Left lobe of liver (tissue), 2 donors: ENCODE measurements at regions not wholly inside any gene's neighbourhood (a gene's known extent, or its start where the extent isn't known, plus 50 kb on each side); places are given as distances from the start of the nearest gene placed in this dataset.
A peak's percentile ranks its signal among the peaks of the same experiment; 100 is the strongest.

Source experiments
- ATAC-seq: fragments of 200-7000 bp; cut with Tn5 transposase; one replicate; pipeline ENCODE4 v1.9.1; 2020; ENCODE audit warnings: mild to moderate bottlenecking, moderate library complexity
- DNase-seq: peaks from one replicate; pipeline ENCODE4 v3.0.0-alpha.2; 2020; ENCODE audit warnings: low spot score
- donor health status: DM: no; HTN: no; CAD: no; lungs with moderate emphysema.
- donor health status: DM: no; HTN: yes; CAD: no.

DNA sequence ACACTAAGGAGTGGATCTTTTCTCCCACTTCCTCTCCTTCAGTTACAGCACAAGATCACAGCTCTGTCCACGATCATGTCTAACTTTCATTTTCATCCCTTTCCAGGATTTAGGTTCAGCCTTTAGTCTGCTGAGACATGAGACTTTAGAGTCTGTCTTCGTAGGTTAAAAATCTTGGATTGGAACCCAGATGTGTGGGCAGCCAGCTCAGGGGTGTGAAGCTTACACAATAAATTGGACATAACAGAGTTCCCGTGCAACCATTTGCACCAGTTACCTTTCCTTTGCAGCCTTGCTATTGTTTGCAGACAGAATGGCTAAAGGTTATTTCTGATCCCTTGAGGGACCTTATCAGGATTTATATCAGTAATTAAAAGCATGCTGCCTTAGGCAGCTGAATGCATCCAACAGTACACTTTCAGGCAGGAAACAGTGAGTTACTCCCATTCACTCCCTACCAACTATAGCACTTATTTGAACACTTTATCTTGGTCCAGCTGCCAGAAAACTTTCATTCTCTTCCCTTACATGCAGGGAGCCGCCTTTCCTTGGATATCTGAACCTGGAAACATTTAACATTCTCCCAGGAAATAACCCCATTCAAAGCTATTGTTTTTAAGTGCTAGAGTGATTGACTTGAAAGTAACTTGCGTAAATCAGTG lies 87.3 kb downstream of the TMEM100 start:
- DNase-seq (no peak), ATAC-seq (peak; percentile 69)

DNA sequence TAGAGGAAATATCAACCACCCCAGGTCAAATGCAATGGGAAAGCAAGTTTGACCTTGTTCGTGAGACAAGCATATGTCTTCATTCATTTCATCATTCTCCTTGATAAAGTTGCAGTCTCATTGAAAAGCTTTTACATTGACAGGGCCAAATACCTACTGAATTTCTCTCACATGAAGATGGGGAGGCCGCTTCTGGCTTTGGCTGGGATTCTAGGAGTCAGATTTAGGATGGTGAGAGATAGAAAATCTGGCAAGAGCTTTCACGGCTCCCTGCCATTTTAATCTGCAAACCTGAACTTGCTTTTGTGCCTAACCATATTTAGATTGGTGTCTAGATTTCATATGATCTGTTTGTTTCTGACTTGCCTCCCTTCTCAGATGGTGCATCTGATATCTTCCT lies 88.0 kb downstream of the TMEM100 start:
- ATAC-seq (no peak), DNase-seq (no peak)

DNA sequence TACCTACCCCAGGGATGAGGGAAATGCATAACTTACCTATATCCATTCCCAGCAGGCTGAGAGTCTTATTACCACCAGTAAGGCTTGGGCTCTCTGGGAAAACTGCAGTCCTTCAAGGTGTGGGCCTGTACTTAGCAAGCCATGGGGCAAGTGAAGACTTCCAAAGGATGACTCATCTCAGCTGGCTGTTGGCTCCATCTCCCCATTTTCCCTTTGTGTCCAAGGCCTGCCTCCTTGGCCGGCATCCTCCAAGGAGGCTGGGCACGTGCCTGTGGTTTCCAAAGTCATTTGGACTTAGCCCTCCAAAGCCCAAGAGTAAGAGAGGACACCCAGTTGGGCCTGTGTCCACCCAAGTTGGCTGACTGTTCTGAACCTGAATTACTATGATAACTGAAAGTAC lies 89.8 kb downstream of the TMEM100 start:
- no peak for DNase-seq
- no peak for ATAC-seq

DNA sequence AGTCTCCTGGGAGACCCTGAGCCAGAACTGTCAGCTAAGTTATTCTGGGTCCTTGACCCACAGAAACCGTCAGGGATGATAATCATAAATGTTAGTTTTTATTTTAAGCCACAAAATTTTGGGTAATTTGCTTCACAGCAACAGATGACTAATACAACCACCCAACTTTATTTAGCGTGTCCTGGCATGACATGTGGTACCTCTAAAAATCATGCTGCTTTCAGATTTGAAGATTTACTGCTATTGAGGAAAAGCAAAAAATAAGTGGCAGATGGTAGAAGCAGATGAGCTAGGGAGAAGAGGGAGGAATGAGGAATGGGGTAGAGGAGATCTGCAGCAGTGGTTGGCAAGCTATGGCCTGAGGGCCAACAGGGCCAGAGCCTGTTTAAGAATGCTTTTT lies 90.4 kb downstream of the TMEM100 start:
- no peak for ATAC-seq
- DNase-seq: no peak

DNA sequence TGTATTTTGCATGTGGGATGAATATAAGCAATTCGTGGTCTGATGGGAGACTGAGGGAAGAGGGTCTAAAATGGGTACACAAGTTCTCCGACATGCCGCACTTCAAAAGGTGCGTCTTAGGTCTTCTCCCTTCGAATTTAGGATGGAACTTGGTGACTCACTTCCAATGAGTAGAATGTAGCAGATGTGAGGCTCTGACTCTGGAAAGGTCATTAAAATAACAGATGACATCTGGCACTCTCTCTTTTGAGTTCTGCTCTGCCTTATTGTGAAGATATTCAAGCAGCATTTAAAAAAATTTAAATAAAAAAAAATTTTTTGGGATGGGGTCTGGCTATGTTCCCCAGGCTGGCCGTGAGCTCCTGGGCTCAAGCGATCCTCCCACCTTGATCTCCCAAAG lies 92.7 kb downstream of the TMEM100 start:
- DNase-seq (no peak), ATAC-seq (no peak)

DNA sequence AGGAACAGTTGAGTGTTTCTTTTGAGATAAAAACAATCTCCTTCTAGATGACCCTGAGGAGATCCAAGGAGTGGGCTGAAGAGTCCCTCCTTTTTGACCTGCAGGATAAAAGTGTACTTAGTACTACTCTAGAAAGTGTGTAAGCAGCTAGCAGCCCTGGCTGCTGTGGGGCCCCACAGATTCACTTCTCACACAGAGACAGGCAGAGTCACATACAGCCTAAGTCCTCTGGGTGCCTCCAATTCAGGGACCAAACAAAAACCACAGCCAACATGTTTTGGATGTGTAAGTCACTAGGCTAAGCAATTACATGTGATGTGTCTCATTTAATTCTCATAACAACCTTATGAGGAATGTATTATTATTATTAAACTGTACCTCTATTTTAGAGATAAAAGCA lies 97.1 kb downstream of the TMEM100 start:
- DNase-seq (no peak), ATAC-seq (no peak)

DNA sequence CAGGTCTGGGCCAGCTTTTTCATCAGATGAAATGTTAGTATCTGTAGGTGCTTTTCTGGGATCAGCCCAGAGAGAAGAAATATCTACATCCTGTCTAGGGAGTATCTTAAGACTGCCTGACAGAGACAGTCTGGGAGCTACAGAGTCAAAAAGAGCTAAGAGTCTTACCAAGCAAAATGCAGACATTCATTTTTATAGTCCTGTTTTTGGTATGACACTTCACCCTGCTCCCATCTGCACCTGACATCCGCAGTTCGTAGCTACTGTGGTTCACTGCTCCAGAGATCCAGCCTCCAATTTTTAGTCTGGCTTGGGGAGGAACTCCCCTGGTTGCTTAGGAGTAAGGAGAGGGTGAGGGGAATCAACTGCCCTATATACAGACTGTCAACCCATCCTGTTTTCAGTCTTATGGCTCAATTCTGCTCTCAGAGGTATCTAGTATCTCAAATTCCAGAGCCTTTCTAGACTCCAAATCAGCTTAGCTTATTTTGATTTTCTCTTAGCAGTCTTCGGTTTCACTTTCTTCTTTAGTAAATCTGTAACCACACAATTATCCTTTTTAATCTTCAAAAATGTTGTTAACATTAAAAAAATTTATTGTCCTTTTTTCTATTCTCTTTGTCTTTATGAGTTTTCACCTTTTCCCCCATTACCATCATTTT lies 97.8 kb downstream of the TMEM100 start:
- ATAC-seq: no peak

DNA sequence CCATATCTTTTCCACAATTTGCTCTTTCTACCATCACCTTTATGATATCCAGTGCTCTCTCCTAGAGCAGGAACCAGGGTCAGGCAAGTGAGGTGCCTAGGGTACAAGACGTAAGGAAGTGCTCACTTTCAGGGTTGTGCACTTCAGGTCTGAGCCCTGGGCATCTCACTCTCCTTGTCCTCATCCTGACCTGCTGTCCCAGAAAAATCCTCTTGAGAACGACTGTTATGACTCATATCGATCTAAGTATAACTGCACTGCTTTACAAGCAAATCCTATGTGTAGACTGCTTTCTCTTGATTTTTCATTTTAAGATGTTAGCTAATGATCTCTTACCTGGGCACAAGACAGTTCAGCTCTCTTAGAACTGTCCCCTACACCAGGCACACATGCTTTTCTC lies 100.1 kb downstream of the TMEM100 start:
- DNase-seq (no peak), ATAC-seq (no peak)

More for the DNA sequence above, 97.8 kb downstream of the TMEM100 start:
- DNase-seq: no peak

DNA sequence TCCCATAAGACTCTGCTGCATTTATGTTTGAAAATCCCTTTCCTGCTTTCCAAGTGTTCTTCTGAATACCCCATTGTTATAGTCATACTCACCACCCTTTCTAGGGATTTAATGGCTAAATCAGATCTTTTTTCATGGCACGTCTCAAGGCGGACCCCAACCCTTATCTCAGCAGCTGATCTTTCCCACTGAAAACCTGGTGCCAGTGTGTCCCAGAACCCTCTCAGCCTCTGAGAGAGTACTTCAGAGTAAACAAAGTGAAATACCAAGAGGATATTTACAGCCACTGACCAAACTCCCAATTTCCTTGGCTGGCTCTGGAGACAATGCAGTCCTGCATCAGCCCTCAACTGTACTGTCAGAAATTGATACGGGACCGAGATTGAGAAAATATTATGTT lies 101.7 kb downstream of the TMEM100 start:
- ATAC-seq (no peak), DNase-seq (no peak)

DNA sequence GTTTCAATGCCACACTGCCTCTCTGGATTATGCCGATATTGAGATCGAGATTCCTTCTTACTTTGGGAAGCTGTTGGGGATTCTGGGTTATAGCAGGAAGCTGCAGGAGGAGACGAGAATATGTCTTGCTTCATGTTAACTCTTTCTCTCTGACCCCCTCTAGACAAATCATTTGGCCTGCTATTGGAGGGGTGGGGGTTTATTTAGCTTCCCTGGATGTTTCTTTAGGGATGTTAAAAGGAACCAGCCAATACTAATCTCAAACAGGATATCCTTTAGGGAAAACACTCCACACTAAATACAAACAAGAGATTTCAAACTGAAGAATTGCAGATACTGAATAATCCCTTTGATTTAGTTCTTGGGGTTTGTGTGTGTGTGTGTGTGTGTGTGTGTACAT lies 102.6 kb downstream of the TMEM100 start:
- DNase-seq (no peak), ATAC-seq (no peak)

DNA sequence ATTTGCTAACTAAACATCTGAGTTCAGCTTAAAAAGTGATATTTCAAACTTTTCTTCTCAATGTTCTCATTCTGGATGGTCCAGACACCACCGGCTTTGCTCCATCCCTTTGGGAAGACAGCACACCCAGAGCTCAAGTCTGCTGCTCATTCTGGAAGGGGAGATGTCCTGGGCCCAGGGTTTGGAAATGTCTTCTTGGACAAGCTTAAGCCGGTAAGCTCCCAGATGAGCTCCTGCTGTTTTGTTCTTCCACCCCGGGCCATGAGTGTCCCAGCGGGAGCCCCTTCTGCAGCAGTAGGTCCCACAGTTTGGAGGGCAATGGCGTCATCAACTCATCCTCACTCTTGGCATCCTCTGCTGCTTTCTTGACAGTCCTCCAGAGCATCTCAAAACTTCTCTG lies 105.2 kb downstream of the TMEM100 start:
- ATAC-seq: no peak
- DNase-seq: no peak

DNA sequence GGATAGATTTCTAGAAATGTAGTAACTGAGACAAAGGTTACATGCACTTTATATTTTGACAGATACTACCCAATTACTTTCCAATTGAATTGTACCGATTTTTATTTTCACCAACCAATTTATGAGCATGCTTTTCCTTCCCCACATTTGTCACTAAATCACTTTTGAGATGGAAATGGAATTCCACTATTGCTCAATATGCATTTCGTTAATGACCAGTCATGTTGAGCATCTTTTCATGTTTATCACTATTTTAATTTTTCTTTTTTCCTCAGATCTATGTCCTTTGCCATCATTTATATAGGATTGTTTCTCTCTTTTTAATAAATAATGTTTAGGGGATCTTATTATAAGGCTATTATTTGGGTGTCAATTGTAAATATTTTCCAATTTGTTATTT lies 102.8 kb upstream of the SMIM36 start:
- DNase-seq (no peak), ATAC-seq (no peak)

DNA sequence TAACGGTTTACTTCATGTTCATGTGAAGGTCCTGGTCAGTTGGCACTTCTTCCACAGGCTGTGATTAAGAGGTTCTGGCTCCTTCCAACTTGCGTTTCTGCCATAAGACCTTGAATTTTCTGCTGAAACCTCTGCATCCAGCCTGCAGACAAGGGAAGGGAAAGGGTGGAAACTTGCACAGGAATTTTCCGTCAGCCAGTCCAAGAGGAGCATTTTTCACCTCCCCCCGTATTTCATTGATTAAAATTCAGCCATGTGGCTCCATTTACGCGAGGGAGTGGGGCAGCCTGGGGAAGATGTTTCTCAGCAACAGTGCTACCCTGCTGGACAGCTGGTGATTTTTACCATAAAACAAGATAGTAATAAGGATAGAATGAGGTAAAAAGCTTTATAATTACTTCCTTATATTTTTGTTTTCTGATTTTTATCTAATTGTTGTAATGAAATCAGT lies 101.5 kb upstream of the SMIM36 start:
- no peak for DNase-seq
- ATAC-seq: peak; percentile 49

DNA sequence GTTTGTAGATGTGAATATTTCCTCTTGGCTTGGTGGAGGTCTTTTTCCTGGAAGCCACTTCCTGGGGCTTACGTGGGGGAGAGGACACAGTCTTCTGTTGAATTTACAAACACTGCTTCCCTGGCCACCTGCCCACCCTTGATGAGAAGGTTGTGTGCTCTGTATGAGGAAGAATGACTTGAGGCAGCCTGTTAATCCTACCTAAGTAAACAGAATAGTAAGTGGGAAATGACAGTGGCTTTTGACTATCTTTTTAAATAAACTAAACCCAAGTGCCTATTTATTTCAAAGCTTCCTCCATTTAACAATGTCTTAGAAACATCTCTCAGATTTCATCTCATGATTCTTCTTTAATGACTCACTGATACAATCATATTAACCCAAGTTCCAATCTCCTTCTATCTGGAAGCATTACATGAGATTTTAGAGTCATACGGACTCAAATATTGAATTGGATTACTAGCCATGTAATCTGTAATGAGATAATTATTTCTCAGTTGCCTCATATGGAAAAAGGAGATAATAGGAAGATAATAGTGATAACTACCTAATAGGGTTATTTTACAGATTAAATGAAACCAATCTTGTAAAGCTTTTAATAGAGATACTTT lies 96.6 kb upstream of the SMIM36 start:
- no peak for DNase-seq
- peak; percentile 34 for ATAC-seq

DNA sequence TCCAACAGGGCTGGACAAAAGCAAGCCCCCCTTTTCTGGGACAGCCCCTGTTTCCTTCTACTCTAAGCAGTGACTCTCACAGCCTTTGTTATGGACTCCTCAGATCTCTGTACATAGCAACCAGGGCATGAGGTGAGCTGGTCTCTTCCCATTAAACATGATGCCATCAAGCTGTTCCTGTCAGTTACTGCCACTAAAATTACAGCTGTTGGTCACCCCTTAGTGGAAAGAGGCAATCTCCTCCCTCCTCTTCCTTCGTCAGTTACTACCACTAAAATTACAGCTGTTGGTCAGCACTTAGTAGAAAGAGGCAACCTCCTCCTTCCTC lies 95.2 kb upstream of the SMIM36 start:
- no peak for DNase-seq
- no peak for ATAC-seq

DNA sequence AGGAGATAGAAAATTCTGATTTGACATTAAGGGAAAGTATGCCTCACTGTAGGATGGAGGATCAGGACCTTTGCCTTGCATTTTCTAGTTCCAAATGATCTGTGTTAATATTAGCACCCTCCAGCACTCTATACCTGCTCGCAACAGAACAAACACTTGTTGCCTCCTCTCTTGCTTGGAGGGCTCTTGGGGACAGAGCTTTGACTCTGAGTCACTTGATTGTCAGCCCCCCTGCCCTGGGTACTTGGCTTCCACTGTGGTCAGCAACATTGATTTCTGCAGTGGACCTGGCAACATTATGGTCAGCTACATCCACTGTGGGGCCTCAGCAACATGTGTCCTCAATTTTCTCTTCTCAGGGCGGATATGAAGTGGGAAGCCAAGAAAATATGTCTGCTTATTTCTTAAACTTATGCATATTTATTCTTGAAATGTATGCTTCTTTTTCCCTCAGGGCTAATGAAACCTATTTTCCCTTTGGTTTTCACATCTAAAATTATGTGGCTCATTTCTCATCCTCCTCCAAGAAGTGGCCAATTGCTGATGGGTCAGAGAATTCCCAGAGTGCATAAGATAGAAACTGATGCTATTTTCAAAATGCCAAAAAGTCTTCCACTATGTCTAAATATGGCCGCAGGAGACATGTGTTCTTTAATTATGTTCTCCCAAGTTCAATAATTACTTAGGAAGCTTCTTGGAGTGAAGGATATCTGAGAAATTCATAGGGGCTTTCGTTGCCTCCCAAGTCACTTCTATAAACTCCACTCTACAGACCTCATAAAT lies 94.6 kb upstream of the SMIM36 start:
- DNase-seq (no peak), ATAC-seq (no peak)

DNA sequence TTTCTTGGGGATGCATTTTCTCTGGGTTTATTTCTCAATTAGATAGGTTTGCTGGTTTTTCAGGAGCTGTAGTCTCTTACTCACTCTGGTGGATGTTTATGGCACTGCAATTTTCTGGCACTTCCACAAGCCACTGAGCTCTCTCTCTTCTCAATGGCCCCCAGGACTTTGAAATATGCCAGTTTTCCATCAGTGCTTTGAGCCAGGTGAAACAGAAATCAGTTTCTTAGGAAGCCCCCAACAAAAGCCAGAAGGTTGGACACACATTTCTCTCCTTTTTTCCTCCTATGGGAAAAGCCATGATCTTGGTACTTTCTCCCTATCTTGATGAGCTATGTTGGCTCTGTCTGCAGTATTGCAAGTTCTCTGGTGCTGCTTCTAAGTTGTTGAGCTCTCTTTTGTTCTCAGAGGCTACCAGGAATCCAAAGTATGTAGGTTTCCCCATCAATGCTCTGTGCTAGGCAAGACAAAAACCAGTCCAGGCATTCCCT lies 90.7 kb upstream of the SMIM36 start:
- DNase-seq (no peak), ATAC-seq (peak; percentile 98)

DNA sequence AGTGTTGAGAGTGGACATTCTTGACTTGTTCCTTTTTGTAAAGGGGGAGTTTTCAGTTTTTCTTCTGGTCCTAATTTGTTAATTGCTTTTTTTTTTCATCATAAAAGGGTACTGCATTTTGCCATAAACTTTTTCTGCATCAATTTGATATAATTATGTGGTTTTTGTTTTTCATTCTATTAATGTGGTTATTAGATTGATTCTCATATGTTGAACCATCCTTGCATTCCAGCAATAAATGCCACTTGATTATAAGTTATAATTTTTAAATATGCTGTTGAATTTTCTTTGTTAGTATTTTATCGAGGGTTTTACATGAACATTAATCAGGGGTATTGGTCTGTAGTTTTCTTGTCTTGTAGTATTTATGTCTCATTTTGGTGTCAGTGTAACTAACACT lies 87.2 kb upstream of the SMIM36 start:
- DNase-seq: no peak
- ATAC-seq: no peak

DNA sequence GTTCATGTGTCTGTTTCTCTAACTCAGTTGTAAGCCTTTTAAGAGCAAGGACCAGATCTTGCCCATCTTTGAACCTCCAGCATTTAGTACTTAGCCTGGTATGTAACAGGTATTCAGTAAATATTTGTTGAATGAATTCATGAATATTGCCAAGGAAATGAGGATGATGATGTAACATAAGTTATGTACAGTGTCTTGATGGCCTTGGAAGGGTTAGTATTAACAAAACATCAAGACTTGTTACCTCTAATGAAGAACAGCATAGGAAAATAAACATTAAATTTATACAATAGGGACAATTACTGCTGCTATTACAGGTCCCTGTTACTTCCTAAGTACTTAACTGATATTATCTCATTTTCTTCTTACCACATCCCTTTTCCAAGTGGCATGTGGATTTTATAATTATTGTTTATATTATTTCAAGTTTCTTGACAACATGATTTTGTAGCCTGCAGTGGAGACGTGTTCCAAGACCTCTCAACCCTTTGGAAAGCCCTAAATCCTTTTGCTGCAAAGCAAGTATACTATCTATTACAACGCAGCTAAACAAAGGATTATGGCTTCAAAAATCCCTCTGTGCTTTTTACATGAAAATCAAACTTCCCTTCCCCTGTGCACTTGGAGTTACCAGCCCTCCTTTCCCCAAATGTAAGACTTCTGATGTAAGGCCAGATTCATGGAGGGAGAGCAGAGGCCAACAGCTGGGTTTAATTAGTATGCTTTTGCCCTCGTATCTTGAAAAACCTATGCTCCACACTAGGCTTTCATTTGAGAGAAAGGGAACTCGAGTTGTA lies 77.4 kb upstream of the SMIM36 start:
- ATAC-seq: no peak
- DNase-seq: no peak

DNA sequence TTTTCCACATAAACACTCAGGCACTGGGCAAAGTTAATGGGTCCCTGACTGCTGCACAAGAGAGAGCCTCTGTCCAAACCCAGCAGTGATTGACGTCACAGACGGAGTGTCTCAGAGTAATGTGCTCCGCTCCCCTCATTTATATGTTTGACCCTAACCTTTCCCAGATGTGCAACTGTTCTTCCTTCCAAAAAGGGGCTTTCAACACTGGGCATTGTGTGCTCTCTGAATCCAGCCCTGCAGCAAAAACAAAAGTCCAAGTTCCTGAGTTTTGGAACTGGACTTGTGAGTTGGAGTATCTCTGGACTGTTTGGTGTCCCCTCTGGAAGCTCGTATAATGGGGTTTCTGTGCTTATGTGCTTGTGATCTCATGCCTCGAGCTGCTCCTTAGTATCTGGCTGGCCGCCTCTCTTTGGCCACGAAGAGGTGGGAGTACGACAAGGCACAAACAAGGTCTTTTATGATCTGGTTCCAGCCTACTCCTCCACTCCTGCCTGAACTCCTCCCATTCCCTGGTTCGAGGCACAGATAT lies 76.4 kb upstream of the SMIM36 start:
- ATAC-seq (peak; percentile 65), DNase-seq (no peak)

DNA sequence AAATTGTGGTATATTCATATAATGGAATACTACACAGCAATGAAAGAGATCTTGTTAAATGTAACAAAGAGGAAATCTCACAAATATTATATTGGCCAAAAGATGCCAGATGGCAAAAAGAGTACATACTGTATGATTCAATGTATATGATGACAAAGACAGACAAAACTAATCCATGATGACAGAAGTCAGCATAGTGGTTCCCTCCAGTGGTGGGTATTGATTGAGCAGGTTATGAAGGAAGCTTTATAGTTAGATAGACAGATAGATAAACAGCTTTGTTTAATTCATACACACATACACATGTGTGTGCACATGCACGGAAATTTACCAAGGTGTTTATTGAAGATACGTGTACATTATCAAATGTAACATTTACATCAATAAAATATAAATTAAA lies 74.4 kb upstream of the SMIM36 start:
- ATAC-seq: no peak

More for the DNA sequence above, 74.4 kb upstream of the SMIM36 start:
- no peak for DNase-seq
